GM12878 (cell line): ENCODE measurements at regions not wholly inside any gene's neighbourhood (a gene's known extent, or its start where the extent isn't known, plus 50 kb on each side); places are given as distances from the start of the nearest gene placed in this dataset.

Experiments used
- ATAC-seq: fragments of 200-7000 bp; cut with Tn5 transposase; 3 replicates; pipeline ENCODE4 v1.9.1; 2020; ENCODE audit warnings: mild to moderate bottlenecking, moderate library complexity
- BruUV-seq: library from RNA; stranded (reverse); fragments of 400-500 nt; replicated peaks from 2 replicates; lab custom pipeline; 2021; lab: Mats Ljungman, UMichigan
- CTCF ChIA-PET: fragments of 300-600 bp; sonication (Branson Sonifier 250); formaldehyde crosslinking; extraction: SDS; loops from one replicate; lab custom pipeline; 2021; ENCODE audit warnings: inconsistent platforms; lab: Yijun Ruan, JAX
- POLR2A ChIA-PET: fragments of 350-600 bp; formaldehyde crosslinking; extraction: SDS; loops from one replicate; lab custom pipeline; 2021; ENCODE audit warnings: inconsistent platforms; lab: Charles Lee
- RAD21 ChIA-PET: fragments of 300-600 bp; sonication (Branson Sonifier 250); formaldehyde crosslinking; loops from one replicate; lab custom pipeline; 2023; ENCODE audit warnings: antibody characterized with exemption; ENCODE audit not compliant: unreplicated experiment; lab: Charles Lee
- SMC1A ChIA-PET: fragments of 300-600 bp; sonication (Branson Sonifier 250); formaldehyde crosslinking; loops from one replicate; lab custom pipeline; 2023; ENCODE audit not compliant: unreplicated experiment, uncharacterized antibody; lab: Charles Lee
- DNase-seq: peaks from one replicate; pipeline ENCODE4 v3.0.0-alpha.2; 2011; ENCODE audit warnings: low read depth, low spot score
- FAIRE-seq: peaks from 3 replicates; lab custom pipeline; 2011; peaks lifted over from hg19 to GRCh38; lab: Jason Lieb, UNC
- H2AFZ ChIP-seq: 2 replicates; pipeline ENCODE4 v1.6.0; 2011; ENCODE audit warnings: low read depth, low read length, control low read depth; ENCODE audit not compliant: control insufficient read depth
- H3K27ac ChIP-seq: 2 replicates; pipeline ENCODE4 v1.5.1; 2011; ENCODE audit warnings: control low read depth; ENCODE audit not compliant: control insufficient read depth, insufficient read depth
- H3K27me3 ChIP-seq, 2 experiments: replicated peaks in 1 of 2; 2 replicates each; pipeline versions ENCODE4 v1.6.0 to v1.6.1; 2011; ENCODE audit warnings: low read length in 1 of 2; ENCODE audit not compliant: control insufficient read depth in 2 of 2, insufficient read depth in 2 of 2
- H3K36me3 ChIP-seq, 2 experiments: 2 replicates each; pipeline ENCODE4 v1.5.1; 2011; ENCODE audit warnings: low read length in 1 of 2; ENCODE audit not compliant: control insufficient read depth in 2 of 2, insufficient read depth in 2 of 2
- H3K4me1 ChIP-seq: 2 replicates; pipeline ENCODE4 v1.6.1; 2011; ENCODE audit warnings: mild to moderate bottlenecking, low read length, moderate library complexity, mixed read lengths; ENCODE audit not compliant: control insufficient read depth, insufficient read depth
- H3K4me2 ChIP-seq: 2 replicates; pipeline ENCODE4 v1.6.0; 2011; ENCODE audit warnings: control low read depth; ENCODE audit not compliant: control insufficient read depth, insufficient read depth
- H3K4me3 ChIP-seq: fragments of 200-600 bp; sonication (generic); 2 replicates; pipeline ENCODE4 v1.5.1; 2016
- H3K79me2 ChIP-seq: 2 replicates; pipeline ENCODE4 v1.6.0; 2011; ENCODE audit warnings: low read length; ENCODE audit not compliant: control insufficient read depth, insufficient read depth
- H3K9ac ChIP-seq: 2 replicates; pipeline ENCODE4 v1.8.0; 2011; ENCODE audit warnings: low read length, control low read depth, mixed read lengths; ENCODE audit not compliant: control insufficient read depth, insufficient read depth
- H3K9me3 ChIP-seq: replicated peaks from 3 replicates; pipeline ENCODE4 v1.5.1; 2011; ENCODE audit warnings: mild to moderate bottlenecking, low read length; ENCODE audit not compliant: control insufficient read depth, insufficient read depth
- H4K20me1 ChIP-seq: 2 replicates; pipeline ENCODE4 v1.6.0; 2011; ENCODE audit not compliant: control insufficient read depth, insufficient read depth
- CTCF ChIP-seq, 3 experiments: IDR thresholded peaks in 2 of 3; conservative IDR thresholded peaks in 1 of 3; 2 replicates each; pipeline ENCODE4 v1.5.1; 2011; ENCODE audit warnings: low read depth in 3 of 3, low read length in 3 of 3, mild to moderate bottlenecking in 3 of 3, control low read depth in 2 of 3, moderate library complexity in 2 of 3, inconsistent platforms in 1 of 3, mixed read lengths in 1 of 3; ENCODE audit not compliant: control insufficient read depth in 2 of 3, insufficient read depth in 1 of 3; ENCODE audit errors: extremely low read depth in 1 of 3
- DPF2 ChIP-seq: fragments of 450-650 bp; IDR thresholded peaks from 2 replicates; pipeline ENCODE4 v1.6.1; 2017; ENCODE audit warnings: mild to moderate bottlenecking
- E2F8 ChIP-seq: fragments of 450-650 bp; IDR thresholded peaks from 2 replicates; pipeline ENCODE4 v1.6.1; 2018; ENCODE audit warnings: mild to moderate bottlenecking, low read depth, moderate library complexity; ENCODE audit not compliant: partially characterized antibody
- EGR1 ChIP-seq, 2 experiments: IDR thresholded peaks; 1 replicate in 1 of 2; 2 replicates in 1 of 2; pipeline ENCODE4 v1.6.1; 2011 to 2012; ENCODE audit warnings: low read depth in 2 of 2, low read length in 2 of 2, borderline replicate concordance in 1 of 2, mild to moderate bottlenecking in 1 of 2, moderate library complexity in 1 of 2
- MAX ChIP-seq: IDR thresholded peaks from 2 replicates; pipeline ENCODE4 v1.6.1; 2012; ENCODE audit warnings: low read depth, low read length, improper control_type of control experiment
- MTA2 ChIP-seq: fragments of 450-650 bp; IDR thresholded peaks from 2 replicates; pipeline ENCODE4 v1.6.1; 2016; ENCODE audit warnings: low read depth, mild to moderate bottlenecking, moderate library complexity
- PBX3 ChIP-seq: IDR thresholded peaks from 2 replicates; pipeline ENCODE4 v1.6.1; 2011; ENCODE audit warnings: mild to moderate bottlenecking, low read depth, low read length, moderate library complexity; ENCODE audit not compliant: insufficient replicate concordance
- PKNOX1 ChIP-seq: fragments of 450-650 bp; IDR thresholded peaks from 2 replicates; pipeline ENCODE4 v1.6.1; 2016; ENCODE audit warnings: mild to moderate bottlenecking
- TCF7 ChIP-seq: IDR thresholded peaks from 2 replicates; pipeline ENCODE4 v1.6.1; 2014; ENCODE audit warnings: antibody characterized with exemption, borderline replicate concordance
- USF1 ChIP-seq: IDR thresholded peaks from 2 replicates; pipeline ENCODE4 v1.6.1; 2011; ENCODE audit warnings: borderline replicate concordance, low read depth, mild to moderate bottlenecking, moderate library complexity, mixed read lengths, low read length; ENCODE audit not compliant: insufficient read depth; ENCODE audit errors: extremely low read length
- WGBS: methylation state at CpG from one replicate; pipeline ENCODE4 v1.1.6; 2016; ENCODE audit warnings: low lambda C conversion rate; ENCODE audit not compliant: insufficient replicate concordance, insufficient coverage; ENCODE audit errors: missing lambda C conversion rate; 5-methylcytosine and 5-hydroxymethylcytosine counted together
- in situ Hi-C: fragments of 300-500 bp; cut with MboI; formaldehyde crosslinking; loops from 9 replicates; pipeline ENCODE4 v1.14.3; 2018; ENCODE audit warnings: mixed read lengths
- intact Hi-C: fragments of 100-400 bp; cut with micrococcal nuclease; formaldehyde crosslinking; loops from one replicate; pipeline ENCODE4 v1.14.2; 2022; ENCODE audit not compliant: unreplicated experiment

- Histone ChIP-seq H4K20me1 (no peaks in the 10 kb centered on the region), H3K27ac (no peak overlapping the region), H3K9ac (no peak overlapping the region), H3K4me3 (no peak overlapping the region), H3K4me2 (no peak overlapping the region), H3K4me1 (no peaks in the 10 kb centered on the region), H3K36me3 (no peaks in the 10 kb centered on the region), H3K79me2 (no peaks in the 10 kb centered on the region), H3K9me3 (no peaks in the 10 kb centered on the region), H3K27me3 (no peaks in the 10 kb centered on the region), H2AFZ (no peak overlapping the region)
- ChIA-PET RAD21 (no interaction called here), CTCF (no interaction called here), SMC1A (no interaction called here), POLR2A (no interaction called here)
- no TSS peak for BruUV-seq
- 39% methylated on average over 5 of the region's 5 CpGs for WGBS
- FAIRE-seq (no peak), DNase-seq (no peak), ATAC-seq (no peak)
- TF ChIP-seq E2F8 (no peak), TCF7 (no peak), USF1 (no peak), MAX (no peak), MTA2 (no peak), DPF2 (no peak), PKNOX1 (no peak), CTCF (IDR thresholded peaks at IDR 0.05 in 2 of 3, conservative IDR thresholded peaks at IDR 0.05 in 1 of 3; ENCODE audit: control insufficient read depth in 2 of 3, extremely low read depth in 1 of 3, insufficient read depth in 1 of 3, low read depth in 3 of 3, low read length in 3 of 3) (no peak), EGR1 (IDR thresholded peaks at IDR 0.05; ENCODE audit: borderline replicate concordance in 1 of 2, low read depth in 2 of 2, low read length in 2 of 2) (no peak), PBX3 (no peak)
- in situ Hi-C loops: no loop called here
- intact Hi-C loops: no loop called here
These were observed 183.4 kb upstream of the CDH20 start for GRCh38 chr18:61149786-61150185.
